Transverse colon (tissue), 4 donors: ENCODE measurements at regions not wholly inside any gene's neighbourhood (a gene's known extent, or its start where the extent isn't known, plus 50 kb on each side); places are given as distances from the start of the nearest gene placed in this dataset.

ENCODE experiments used
- CTCF ChIP-seq, 5 experiments: fragments of 200-600 bp in 3 of 5; fragments of 450-650 bp in 2 of 5; sonication (generic) in 3 of 5; IDR thresholded peaks; 1 replicate in 2 of 5; 2 replicates in 3 of 5; pipeline ENCODE4 v1.5.1; 2016 to 2017; ENCODE audit warnings: antibody characterized with exemption in 5 of 5, inconsistent platforms in 3 of 5, mild to moderate bottlenecking in 2 of 5, moderate library complexity in 1 of 5
- POLR2A ChIP-seq: fragments of 450-650 bp; IDR thresholded peaks from one replicate; pipeline ENCODE4 v1.6.1; 2016; ENCODE audit warnings: antibody characterized with exemption, mild to moderate bottlenecking, moderate library complexity
- POLR2AphosphoS5 ChIP-seq, 3 donors: sonication (generic); formaldehyde crosslinking; IDR thresholded peaks; one replicate each; pipeline ENCODE4 v1.6.1; 2016; ENCODE audit warnings: antibody characterized with exemption in 3 of 3

- TF ChIP-seq CTCF (IDR thresholded peaks at IDR 0.05) (no peak), POLR2AphosphoS5 (IDR thresholded peaks at IDR 0.05) (no peak), POLR2A (no peak)
Measured at GRCh38 chr1:211885747-211886522, 55.4 kb upstream of the LPGAT1 start.
